Neuronal stem cell (in vitro differentiated cells): ENCODE measurements at regions not wholly inside any gene's neighbourhood (a gene's known extent, or its start where the extent isn't known, plus 50 kb on each side); places are given as distances from the start of the nearest gene placed in this dataset.
A peak's percentile ranks its signal among the peaks of the same experiment; 100 is the strongest.

Experiments
- DNase-seq: peaks from one replicate; pipeline ENCODE4 v3.0.0-alpha.2; 2013; ENCODE audit warnings: low spot score
- H2AFZ ChIP-seq: one replicate; pipeline ENCODE4 v1.6.1; 2013; ENCODE audit warnings: mild to moderate bottlenecking, low read length, inconsistent platforms
- H2AK5ac ChIP-seq: 2 replicates; pipeline ENCODE4 v1.6.1; 2013; ENCODE audit warnings: low read depth, mild to moderate bottlenecking, inconsistent platforms, low read length, moderate library complexity, mixed read lengths
- H2BK120ac ChIP-seq: 2 replicates; pipeline ENCODE4 v1.6.1; 2013; ENCODE audit warnings: low read depth, mild to moderate bottlenecking, inconsistent platforms, low read length, moderate library complexity, mixed read lengths
- H2BK12ac ChIP-seq: one replicate; pipeline ENCODE4 v1.6.1; 2013; ENCODE audit warnings: low read length, inconsistent platforms
- H2BK15ac ChIP-seq: 2 replicates; pipeline ENCODE4 v1.6.1; 2013; ENCODE audit warnings: mild to moderate bottlenecking, low read length, inconsistent platforms, mixed read lengths
- H2BK5ac ChIP-seq: one replicate; pipeline ENCODE4 v1.6.1; 2013; ENCODE audit warnings: inconsistent platforms, mild to moderate bottlenecking, low read length, moderate library complexity
- H3K14ac ChIP-seq: one replicate; pipeline ENCODE4 v1.6.1; 2013; ENCODE audit warnings: low read length, inconsistent platforms
- H3K18ac ChIP-seq: 2 replicates; pipeline ENCODE4 v1.6.1; 2013; ENCODE audit warnings: low read length, inconsistent platforms
- H3K23ac ChIP-seq: 2 replicates; pipeline ENCODE4 v1.6.1; 2013; ENCODE audit warnings: low read depth, mild to moderate bottlenecking, mixed read lengths, low read length, inconsistent platforms; ENCODE audit not compliant: poor library complexity
- H3K27ac ChIP-seq: replicated peaks from 3 replicates; pipeline ENCODE4 v1.5.1; 2013; ENCODE audit warnings: low read length, inconsistent platforms
- H3K27me3 ChIP-seq, 3 experiments: 2 replicates each; pipeline ENCODE4 v1.6.1; 2013; ENCODE audit warnings: low read length in 3 of 3, mild to moderate bottlenecking in 2 of 3, inconsistent platforms in 1 of 3, low read depth in 1 of 3, mixed read lengths in 1 of 3, moderate library complexity in 1 of 3; ENCODE audit not compliant: control insufficient read depth in 3 of 3, insufficient read depth in 3 of 3
- H3K36me3 ChIP-seq, 2 donors: replicated peaks in 1 of 2; 2 replicates each; pipeline ENCODE4 v1.6.1; 2013; ENCODE audit warnings: low read length in 2 of 2; ENCODE audit not compliant: control insufficient read depth in 2 of 2, insufficient read depth in 2 of 2
- H3K4ac ChIP-seq: 2 replicates; pipeline ENCODE4 v1.6.1; 2013; ENCODE audit warnings: inconsistent platforms, mild to moderate bottlenecking, low read length, moderate library complexity
- H3K4me1 ChIP-seq, 2 donors: 1 replicate in 1 of 2; 2 replicates in 1 of 2; pipeline ENCODE4 v1.6.1; 2013; ENCODE audit warnings: low read length in 2 of 2, low read depth in 1 of 2; ENCODE audit not compliant: control insufficient read depth in 2 of 2, insufficient read depth in 1 of 2
- H3K4me2 ChIP-seq: one replicate; pipeline ENCODE4 v1.6.1; 2013; ENCODE audit warnings: mild to moderate bottlenecking, low read length, inconsistent platforms; ENCODE audit not compliant: insufficient read depth, poor library complexity, severe bottlenecking
- H3K4me3 ChIP-seq, 2 donors: 2 replicates each; pipeline ENCODE4 v1.5.1; 2013; ENCODE audit warnings: low read length in 2 of 2, mild to moderate bottlenecking in 2 of 2, inconsistent platforms in 1 of 2, moderate library complexity in 1 of 2
- H3K79me1 ChIP-seq: one replicate; pipeline ENCODE4 v1.6.1; 2013; ENCODE audit warnings: low read depth, mild to moderate bottlenecking, inconsistent platforms, low read length, moderate library complexity
- H3K9ac ChIP-seq: one replicate; pipeline ENCODE4 v1.6.1; 2013; ENCODE audit warnings: mild to moderate bottlenecking, low read depth, low read length, inconsistent platforms; ENCODE audit not compliant: poor library complexity
- H3K9me3 ChIP-seq, 2 donors: replicated peaks in 1 of 2; 2 replicates each; pipeline versions ENCODE3 to v1.6.1; 2013; ENCODE audit warnings: low read length in 2 of 2, mild to moderate bottlenecking in 2 of 2, inconsistent platforms in 1 of 2, low read depth in 1 of 2, mixed read lengths in 1 of 2, moderate library complexity in 1 of 2; ENCODE audit not compliant: control insufficient read depth in 2 of 2, insufficient read depth in 1 of 2
- H4K8ac ChIP-seq: one replicate; pipeline ENCODE4 v1.6.1; 2013; ENCODE audit warnings: low read depth, mild to moderate bottlenecking, inconsistent platforms, low read length, moderate library complexity
- H4K91ac ChIP-seq: one replicate; pipeline ENCODE4 v1.6.1; 2013; ENCODE audit warnings: low read length, low read depth, mild to moderate bottlenecking, inconsistent platforms; ENCODE audit not compliant: poor library complexity
- WGBS, 2 donors: extraction: QIAGEN DNeasy Blood & Tissue Kit; methylation state at CpG; one replicate each; pipeline ENCODE4 v1.1.7; 2013; ENCODE audit warnings: missing lambda C conversion rate in 2 of 2, mixed read lengths in 1 of 2; ENCODE audit not compliant: insufficient read length in 2 of 2, insufficient replicate concordance in 1 of 2; ENCODE audit errors: extremely low coverage in 2 of 2; 5-methylcytosine and 5-hydroxymethylcytosine counted together

DNA sequence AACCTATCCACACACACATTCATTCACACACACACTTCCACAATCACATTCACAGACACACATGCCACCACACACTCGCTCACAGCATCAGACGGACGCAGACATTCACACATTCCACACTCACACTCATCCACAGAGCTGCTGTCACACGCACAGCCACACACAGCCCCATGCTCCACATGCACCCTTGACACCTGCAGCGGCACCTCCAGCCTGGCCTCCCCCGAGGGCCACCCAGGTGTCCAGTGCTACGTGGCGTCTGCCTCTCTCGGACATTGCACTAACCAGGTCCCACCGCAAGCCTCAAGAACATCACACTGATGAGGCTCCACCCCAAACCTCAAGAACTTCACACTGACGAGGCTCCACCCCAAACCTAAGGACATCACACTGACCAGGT is 155.2 kb downstream of the RBFOX3 start:
- Histone ChIP-seq H2AFZ (no peak overlapping the region), H3K4me2 (no peak overlapping the region), H3K4ac (no peak overlapping the region), H3K9me3 (no peaks in the 10 kb centered on the region), H4K8ac (no peak overlapping the region), H3K79me1 (peaks cover 2% of the 10 kb centered on the region), H2BK15ac (no peak overlapping the region), H3K36me3 (no peaks in the 10 kb centered on the region), H2BK12ac (no peak overlapping the region), H3K27ac (no peak overlapping the region), H2BK120ac (no peak overlapping the region), H2AK5ac (peak overlapping the region; percentile 1), H3K4me1 (no peaks in the 10 kb centered on the region), H3K18ac (no peak overlapping the region), H3K23ac (no peak overlapping the region), H4K91ac (no peak overlapping the region), H2BK5ac (no peak overlapping the region), H3K9ac (no peak overlapping the region), H3K4me3 (peak overlapping the region in 1 of 2 donors; percentile 7), H3K27me3 (peaks cover 0 to 9% (median 0%) of the 10 kb centered on the region in 3 experiments), H3K14ac (peak overlapping the region; percentile 85)
- WGBS, 2 donors: no CpG with 5 or more reads among the region's 11 CpGs
- no peak for DNase-seq

DNA sequence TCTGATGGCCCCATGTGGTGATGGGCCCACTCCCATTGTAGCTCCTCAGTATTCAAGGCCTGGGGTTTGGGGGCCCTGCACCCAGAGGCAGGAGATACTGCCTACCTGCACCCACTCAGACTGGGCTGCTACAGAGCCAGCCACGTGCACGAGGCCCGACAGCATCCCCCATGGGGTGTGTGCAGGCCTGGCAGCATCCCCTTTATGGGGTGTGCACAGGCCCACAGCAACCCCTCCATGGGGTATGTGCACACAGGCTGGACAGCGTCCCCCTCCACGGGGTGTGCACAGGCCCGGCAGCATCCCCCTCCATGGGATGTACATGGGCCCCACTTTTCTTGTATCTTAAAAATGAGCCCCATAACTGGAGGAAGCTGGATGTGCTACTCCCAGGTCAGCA is 156.0 kb downstream of the RBFOX3 start:
- Histone ChIP-seq H3K4me3 (no peak overlapping the region), H2BK120ac (no peak overlapping the region), H3K27ac (no peak overlapping the region), H3K14ac (no peak overlapping the region), H3K27me3 (peaks cover 0 to 9% (median 0%) of the 10 kb centered on the region in 3 experiments), H2AK5ac (no peak overlapping the region), H3K79me1 (peaks cover 2% of the 10 kb centered on the region), H2BK15ac (peak overlapping the region; percentile 24), H2BK5ac (no peak overlapping the region), H3K23ac (no peak overlapping the region), H4K91ac (no peak overlapping the region), H2AFZ (no peak overlapping the region), H3K4ac (no peak overlapping the region), H2BK12ac (no peak overlapping the region), H3K9me3 (no peaks in the 10 kb centered on the region), H4K8ac (no peak overlapping the region), H3K4me2 (no peak overlapping the region), H3K9ac (no peak overlapping the region), H3K4me1 (no peaks in the 10 kb centered on the region), H3K36me3 (no peaks in the 10 kb centered on the region), H3K18ac (peak overlapping the region; percentile 89)
- DNase-seq: no peak
- no CpG with 5 or more reads among the region's 6 CpGs for WGBS, 2 donors

DNA sequence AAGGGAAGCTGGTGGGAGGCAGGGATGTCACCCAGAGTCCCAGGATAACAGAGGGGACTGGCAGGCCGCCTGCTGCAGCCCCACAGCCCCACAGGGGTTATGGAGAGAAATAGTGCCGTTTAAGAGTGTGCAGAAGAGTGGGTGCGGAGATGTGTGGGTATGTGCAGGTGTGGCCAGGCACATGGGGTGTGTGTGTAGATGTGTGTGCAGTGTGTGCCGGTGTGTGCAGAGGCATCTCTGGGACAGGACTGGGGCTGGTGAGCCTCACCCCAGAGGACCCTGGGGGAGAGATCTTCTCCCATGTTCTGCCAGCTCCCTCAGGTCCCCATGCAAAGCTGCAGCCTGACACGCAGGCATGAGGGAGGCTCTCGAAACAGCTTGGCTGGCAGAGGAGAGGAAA is 157.4 kb downstream of the RBFOX3 start:
- Histone ChIP-seq H3K36me3 (no peaks in the 10 kb centered on the region), H3K4me2 (no peak overlapping the region), H3K9me3 (no peaks in the 10 kb centered on the region), H3K18ac (peak overlapping the region; percentile 72), H3K4me1 (no peaks in the 10 kb centered on the region), H3K27me3 (peaks cover 0 to 9% (median 0%) of the 10 kb centered on the region in 3 experiments), H4K8ac (no peak overlapping the region), H3K4ac (no peak overlapping the region), H3K14ac (peak overlapping the region; percentile 1), H3K23ac (no peak overlapping the region), H2AK5ac (peak overlapping the region; percentile 82), H3K27ac (no peak overlapping the region), H2AFZ (no peak overlapping the region), H2BK120ac (no peak overlapping the region), H3K4me3 (no peak overlapping the region), H4K91ac (no peak overlapping the region), H2BK12ac (no peak overlapping the region), H3K79me1 (no peaks in the 10 kb centered on the region), H2BK15ac (no peak overlapping the region), H2BK5ac (no peak overlapping the region), H3K9ac (no peak overlapping the region)
- no CpG with 5 or more reads among the region's 6 CpGs for WGBS, 2 donors
- DNase-seq: no peak

DNA sequence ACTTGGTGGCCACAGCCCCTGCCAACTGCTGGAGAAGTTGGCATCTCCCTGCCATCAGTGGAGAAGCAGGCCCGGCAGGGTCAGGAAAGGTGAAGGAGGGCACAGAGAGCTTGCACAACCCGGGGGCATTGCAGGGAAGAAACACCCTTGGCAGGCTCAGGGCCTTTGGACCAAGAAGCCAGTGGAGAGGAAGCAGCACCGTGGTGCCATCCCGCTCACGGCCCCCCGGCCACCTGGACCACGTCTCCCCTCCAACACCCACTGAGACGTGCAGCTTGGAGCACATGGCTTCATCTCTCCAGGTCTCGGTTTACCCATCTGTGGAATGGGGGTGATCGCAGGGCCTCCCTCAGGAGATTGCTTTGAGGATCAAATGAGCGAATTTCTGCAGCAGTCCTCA is 158.1 kb downstream of the RBFOX3 start:
- Histone ChIP-seq H4K91ac (no peak overlapping the region), H3K27ac (no peak overlapping the region), H2AK5ac (peak overlapping the region; percentile 63), H3K9me3 (no peaks in the 10 kb centered on the region), H2BK12ac (no peak overlapping the region), H3K9ac (no peak overlapping the region), H3K14ac (peak overlapping the region; percentile 47), H3K27me3 (peaks cover 0 to 9% (median 0%) of the 10 kb centered on the region in 3 experiments), H2AFZ (no peak overlapping the region), H3K4me1 (no peaks in the 10 kb centered on the region), H3K4me2 (no peak overlapping the region), H3K4ac (no peak overlapping the region), H2BK15ac (no peak overlapping the region), H3K23ac (peak overlapping the region; percentile 20), H3K18ac (no peak overlapping the region), H3K36me3 (no peaks in the 10 kb centered on the region), H3K79me1 (no peaks in the 10 kb centered on the region), H4K8ac (no peak overlapping the region), H2BK120ac (no peak overlapping the region), H3K4me3 (no peak overlapping the region), H2BK5ac (no peak overlapping the region)
- no peak for DNase-seq
- WGBS, 2 donors: no CpG with 5 or more reads among the region's 11 CpGs
